Prostate gland (tissue), 2 donors: ENCODE measurements at regions not wholly inside any gene's neighbourhood (a gene's known extent, or its start where the extent isn't known, plus 50 kb on each side); places are given as distances from the start of the nearest gene placed in this dataset.
"Not testable (repeated sequence)": the region's sequence is repeated elsewhere in the genome, so short reads cannot be mapped to it uniquely, and the experiment has no call there.

Source experiments
- DNase-seq: peaks from one replicate; pipeline ENCODE4 v3.0.0-alpha.2; 2019; ENCODE audit warnings: low spot score
- H3K27ac ChIP-seq, 2 donors: fragments of 200-600 bp; sonication (generic); 2 replicates each; pipeline ENCODE4 v1.5.1; 2017 to 2019
- H3K27me3 ChIP-seq: fragments of 200-600 bp; sonication (generic); replicated peaks from 2 replicates; pipeline ENCODE4 v1.5.1; 2019; ENCODE audit not compliant: insufficient read depth
- H3K36me3 ChIP-seq, 2 donors: fragments of 200-600 bp; sonication (generic); 1 replicate in 1 of 2; 2 replicates in 1 of 2; pipeline versions ENCODE4 v1.5.1 to v1.8.1; 2017 to 2019
- H3K4me1 ChIP-seq: fragments of 200-600 bp; sonication (generic); replicated peaks from 2 replicates; pipeline ENCODE4 v1.5.1; 2019
- H3K4me3 ChIP-seq, 2 donors: fragments of 200-600 bp; sonication (generic); 2 replicates each; pipeline ENCODE4 v1.5.1; 2017 to 2019
- H3K9me3 ChIP-seq: fragments of 200-600 bp; sonication (generic); 2 replicates; pipeline ENCODE4 v1.5.1; 2017
- POLR2A ChIP-seq: fragments of 450-650 bp; IDR thresholded peaks from one replicate; pipeline ENCODE4 v1.6.1; 2016; ENCODE audit warnings: antibody characterized with exemption, mild to moderate bottlenecking
- POLR2AphosphoS5 ChIP-seq: sonication (generic); formaldehyde crosslinking; IDR thresholded peaks from one replicate; pipeline ENCODE4 v1.6.1; 2017; ENCODE audit warnings: antibody characterized with exemption
- WGBS: methylation state at CpG from one replicate; pipeline ENCODE4 v1.1.5; 2018; 5-methylcytosine and 5-hydroxymethylcytosine counted together
- intact Hi-C: fragments of 100-400 bp; cut with DNase I; formaldehyde crosslinking; loops from one replicate; pipeline ENCODE4 v1.14.2; 2022
- TF ChIP-seq, protein P1 (sequence below), 4 experiments: fragments of 200-600 bp in 2 of 4; fragments of 450-650 bp in 2 of 4; sonication (generic) in 2 of 4; IDR thresholded peaks; 1 replicate in 3 of 4; 2 replicates in 1 of 4; pipeline ENCODE4 v1.5.1; 2016 to 2019; ENCODE audit warnings: antibody characterized with exemption in 4 of 4, mild to moderate bottlenecking in 2 of 4, moderate library complexity in 2 of 4

- Histone ChIP-seq H3K9me3 (no peaks in the 10 kb centered on the region), H3K27ac (no peak overlapping the region), H3K4me1 (no peaks in the 10 kb centered on the region), H3K4me3 (no peak overlapping the region), H3K27me3 (no peaks in the 10 kb centered on the region), H3K36me3 (no peaks in the 10 kb centered on the region)
- DNase-seq, result no peak
- TF ChIP-seq, protein P1, sequence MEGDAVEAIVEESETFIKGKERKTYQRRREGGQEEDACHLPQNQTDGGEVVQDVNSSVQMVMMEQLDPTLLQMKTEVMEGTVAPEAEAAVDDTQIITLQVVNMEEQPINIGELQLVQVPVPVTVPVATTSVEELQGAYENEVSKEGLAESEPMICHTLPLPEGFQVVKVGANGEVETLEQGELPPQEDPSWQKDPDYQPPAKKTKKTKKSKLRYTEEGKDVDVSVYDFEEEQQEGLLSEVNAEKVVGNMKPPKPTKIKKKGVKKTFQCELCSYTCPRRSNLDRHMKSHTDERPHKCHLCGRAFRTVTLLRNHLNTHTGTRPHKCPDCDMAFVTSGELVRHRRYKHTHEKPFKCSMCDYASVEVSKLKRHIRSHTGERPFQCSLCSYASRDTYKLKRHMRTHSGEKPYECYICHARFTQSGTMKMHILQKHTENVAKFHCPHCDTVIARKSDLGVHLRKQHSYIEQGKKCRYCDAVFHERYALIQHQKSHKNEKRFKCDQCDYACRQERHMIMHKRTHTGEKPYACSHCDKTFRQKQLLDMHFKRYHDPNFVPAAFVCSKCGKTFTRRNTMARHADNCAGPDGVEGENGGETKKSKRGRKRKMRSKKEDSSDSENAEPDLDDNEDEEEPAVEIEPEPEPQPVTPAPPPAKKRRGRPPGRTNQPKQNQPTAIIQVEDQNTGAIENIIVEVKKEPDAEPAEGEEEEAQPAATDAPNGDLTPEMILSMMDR (IDR thresholded peaks at IDR 0.05), result no peak
- no peak for TF ChIP-seq POLR2A
- TF ChIP-seq POLR2AphosphoS5, result no peak
- intact Hi-C loops, result no loop called here
Observed at GRCh38 chr6:91193446-91193845, 606.6 kb upstream of the MAP3K7 start.

DNA sequence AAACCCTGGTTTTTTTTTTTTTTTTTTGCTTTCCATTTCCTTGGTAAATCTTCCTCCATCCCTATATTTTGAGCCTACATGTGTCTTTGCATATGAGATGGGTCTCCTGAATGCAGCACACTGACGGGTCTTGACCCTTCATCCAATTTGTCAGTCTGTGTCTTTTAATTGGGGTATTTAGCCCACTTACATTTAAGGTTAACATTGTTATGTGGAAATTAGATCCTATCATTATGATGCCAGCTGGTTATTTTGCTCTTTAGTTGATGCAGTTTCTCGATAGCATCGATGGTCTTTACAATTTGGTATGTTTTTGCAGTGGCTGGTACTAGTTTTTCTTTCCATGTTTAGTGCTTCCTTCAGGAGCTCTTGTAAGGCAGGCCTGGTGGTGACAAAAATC is 603.2 kb upstream of the MAP3K7 start:
- DNase-seq, H3K36me3 ChIP-seq, H3K4me3 ChIP-seq, H3K27ac ChIP-seq, H3K9me3 ChIP-seq, H3K4me1 ChIP-seq, H3K27me3 ChIP-seq, intact Hi-C loops: not testable (repeated sequence)
- WGBS, result 94% methylated on average over 3 of the region's 3 CpGs

DNA sequence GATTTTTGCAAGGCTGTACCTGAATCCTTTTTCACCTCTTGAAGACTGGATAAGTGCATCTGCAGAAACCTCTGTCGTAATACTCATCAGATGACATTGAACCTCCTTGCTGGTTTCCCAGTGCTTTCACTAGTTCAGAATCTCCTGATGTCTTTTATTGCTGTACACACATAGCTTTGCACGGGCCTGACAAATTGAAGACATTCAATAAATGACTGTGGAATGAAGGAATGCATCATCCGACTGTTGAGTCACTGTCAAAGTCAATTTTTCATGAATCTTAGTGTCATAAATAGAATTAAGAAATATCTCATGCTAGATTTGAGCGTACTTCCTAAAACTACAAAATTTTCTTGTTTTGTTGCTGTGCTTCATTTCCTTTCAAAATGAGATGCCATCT is 598.2 kb upstream of the MAP3K7 start:
- TF ChIP-seq POLR2AphosphoS5 (no peak), POLR2A (no peak)
- TF ChIP-seq, protein P1 (IDR thresholded peaks at IDR 0.05), result no peak

GRCh38 chr6:91181416-91181815 is 594.5 kb upstream of the MAP3K7 start:
- Histone ChIP-seq H3K36me3 (no peaks in the 10 kb centered on the region), H3K4me1 (no peaks in the 10 kb centered on the region), H3K27me3 (no peaks in the 10 kb centered on the region), H3K9me3 (no peaks in the 10 kb centered on the region), H3K27ac (no peak overlapping the region), H3K4me3 (no peak overlapping the region)
- DNase-seq, result no peak
- TF ChIP-seq, protein P1 (IDR thresholded peaks at IDR 0.05), result no peak
- TF ChIP-seq POLR2AphosphoS5, result no peak
- TF ChIP-seq POLR2A, result no peak
- 85% methylated on average over 2 of the region's 2 CpGs for WGBS
- intact Hi-C loops, result no loop called here

More for the DNA sequence above, 598.2 kb upstream of the MAP3K7 start:
- Histone ChIP-seq H3K27ac (no peak overlapping the region), H3K36me3 (no peaks in the 10 kb centered on the region), H3K4me3 (no peak overlapping the region), H3K9me3 (no peaks in the 10 kb centered on the region), H3K4me1 (no peaks in the 10 kb centered on the region), H3K27me3 (no peaks in the 10 kb centered on the region)
- DNase-seq, result no peak
- 66% methylated on average over 4 of the region's 4 CpGs for WGBS
- intact Hi-C loops, result no loop called here

DNA sequence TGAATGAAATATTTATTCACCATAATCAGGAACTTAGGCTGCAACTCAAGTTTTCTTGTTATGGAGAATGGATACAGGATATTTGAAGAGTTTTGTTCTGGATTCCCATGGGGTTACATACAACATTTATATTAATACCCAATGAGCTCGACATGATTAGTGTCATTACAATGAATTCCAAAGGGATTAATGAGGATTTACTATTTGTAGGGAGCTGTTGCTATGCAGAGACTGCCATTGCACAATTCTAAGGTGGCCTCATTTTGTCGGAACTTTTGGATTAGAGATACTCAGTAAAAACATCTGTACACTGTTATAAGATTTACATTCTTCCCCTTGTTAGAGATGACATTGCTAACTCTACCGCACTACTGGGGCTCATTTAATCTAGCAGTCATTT is 586.8 kb upstream of the MAP3K7 start:
- 77% methylated on average over 3 of the region's 3 CpGs for WGBS
- intact Hi-C loops, result no loop called here
- Histone ChIP-seq H3K9me3 (no peaks in the 10 kb centered on the region), H3K36me3 (no peaks in the 10 kb centered on the region), H3K4me1 (no peaks in the 10 kb centered on the region), H3K4me3 (no peak overlapping the region), H3K27ac (no peak overlapping the region), H3K27me3 (no peaks in the 10 kb centered on the region)
- DNase-seq, result no peak
- TF ChIP-seq POLR2AphosphoS5, result no peak
- TF ChIP-seq, protein P1 (IDR thresholded peaks at IDR 0.05), result no peak
